Peyer's patch (tissue), 4 donors: ENCODE measurements at regions not wholly inside any gene's neighbourhood (a gene's known extent, or its start where the extent isn't known, plus 50 kb on each side); places are given as distances from the start of the nearest gene placed in this dataset.

Experiments
- DNase-seq, 3 donors: peaks; one replicate each; pipeline ENCODE4 v3.0.0-alpha.2; 2017 to 2019
- H3K27ac ChIP-seq, 4 donors: fragments of 200-600 bp; sonication (generic); one replicate each; pipeline ENCODE4 v1.5.1; 2016 to 2019
- H3K27me3 ChIP-seq, 2 donors: fragments of 200-600 bp; sonication (generic); one replicate each; pipeline ENCODE4 v1.5.1; 2019
- H3K36me3 ChIP-seq, 3 donors: fragments of 200-600 bp; sonication (generic); one replicate each; pipeline ENCODE4 v1.5.1; 2016 to 2019
- H3K4me1 ChIP-seq, 4 donors: fragments of 200-600 bp; sonication (generic); one replicate each; pipeline ENCODE4 v1.5.1; 2016 to 2019
- H3K4me3 ChIP-seq, 4 donors: fragments of 200-600 bp; sonication (generic); 1 replicate in 3 of 4; 2 replicates in 1 of 4; pipeline ENCODE4 v1.5.1; 2016 to 2019; ENCODE audit warnings: mild to moderate bottlenecking in 1 of 4
- H3K9me3 ChIP-seq, 4 donors: fragments of 200-600 bp; sonication (generic); one replicate each; pipeline ENCODE4 v1.5.1; 2016 to 2019; ENCODE audit warnings: mild to moderate bottlenecking in 1 of 4
- CTCF ChIP-seq, 6 experiments: fragments of 450-650 bp in 4 of 6; fragments of 200-600 bp in 2 of 6; sonication (generic) in 1 of 6; IDR thresholded peaks; one replicate each; pipeline ENCODE4 v1.5.1; 2017 to 2019; ENCODE audit warnings: antibody characterized with exemption in 6 of 6, mild to moderate bottlenecking in 3 of 6, moderate library complexity in 1 of 6
- POLR2A ChIP-seq, 2 donors: fragments of 450-650 bp; IDR thresholded peaks; one replicate each; pipeline ENCODE4 v1.5.1; 2017; ENCODE audit warnings: antibody characterized with exemption in 2 of 2, mild to moderate bottlenecking in 2 of 2, moderate library complexity in 2 of 2

DNA sequence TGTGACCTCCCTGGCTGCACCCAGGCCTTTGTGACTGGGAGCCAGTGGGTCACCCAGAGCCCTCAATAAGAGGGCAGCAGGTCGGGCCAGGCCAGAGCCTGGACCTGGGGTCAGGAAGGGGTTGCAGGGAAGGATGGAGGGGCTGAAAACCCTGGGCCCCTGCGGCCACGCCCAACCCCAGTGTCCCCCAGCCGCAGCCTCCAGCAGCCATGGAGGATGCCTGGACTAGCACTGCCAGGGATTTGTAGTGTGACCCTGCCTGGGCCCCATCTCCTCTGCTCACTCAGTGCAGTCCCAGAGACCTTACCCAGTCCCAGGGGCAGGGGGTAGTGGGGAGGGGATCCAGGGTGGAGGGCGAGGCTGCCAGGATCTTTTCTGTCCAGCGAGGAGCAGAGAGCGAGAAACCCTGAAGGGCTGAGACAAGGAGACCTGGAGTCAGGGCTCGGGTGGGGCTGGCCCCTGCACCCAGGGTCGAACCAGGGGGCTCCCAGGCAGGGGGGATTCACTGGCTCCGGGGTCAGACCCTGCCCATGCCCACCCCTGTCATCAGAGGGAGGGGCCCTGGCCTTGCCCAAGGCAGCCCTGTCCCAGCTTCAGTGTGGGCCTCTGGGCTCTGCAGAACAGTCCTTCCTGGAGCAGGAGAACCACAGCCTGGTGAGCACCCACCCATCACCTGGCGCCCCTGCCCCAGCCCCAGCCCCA is 187.5 kb downstream of the IGLL1 start:
- no peaks in the 10 kb centered on the region for H3K9me3 ChIP-seq
- no peak overlapping the region for H3K4me3 ChIP-seq
- no peaks in the 10 kb centered on the region for H3K27me3 ChIP-seq
- TF ChIP-seq POLR2A (IDR thresholded peaks at IDR 0.05), result no peak
- TF ChIP-seq CTCF (IDR thresholded peaks at IDR 0.05), result no peak
- no peaks in the 10 kb centered on the region for H3K4me1 ChIP-seq
- no peak overlapping the region for H3K27ac ChIP-seq
- no peaks in the 10 kb centered on the region for H3K36me3 ChIP-seq
- no peak for DNase-seq

- no peaks in the 10 kb centered on the region for H3K36me3 ChIP-seq
- H3K27me3 ChIP-seq, result no peaks in the 10 kb centered on the region
- no peak for DNase-seq
- H3K4me1 ChIP-seq, result peaks cover 0 to 2% (median 0%) of the 10 kb centered on the region in 4 donors
- H3K9me3 ChIP-seq, result no peaks in the 10 kb centered on the region
- H3K27ac ChIP-seq, result no peak overlapping the region
- TF ChIP-seq CTCF (IDR thresholded peaks at IDR 0.05), result no peak
- TF ChIP-seq POLR2A (IDR thresholded peaks at IDR 0.05), result no peak
- no peak overlapping the region for H3K4me3 ChIP-seq
Measured at GRCh38 chr22:23391022-23391421, 189.1 kb downstream of the IGLL1 start.

DNA sequence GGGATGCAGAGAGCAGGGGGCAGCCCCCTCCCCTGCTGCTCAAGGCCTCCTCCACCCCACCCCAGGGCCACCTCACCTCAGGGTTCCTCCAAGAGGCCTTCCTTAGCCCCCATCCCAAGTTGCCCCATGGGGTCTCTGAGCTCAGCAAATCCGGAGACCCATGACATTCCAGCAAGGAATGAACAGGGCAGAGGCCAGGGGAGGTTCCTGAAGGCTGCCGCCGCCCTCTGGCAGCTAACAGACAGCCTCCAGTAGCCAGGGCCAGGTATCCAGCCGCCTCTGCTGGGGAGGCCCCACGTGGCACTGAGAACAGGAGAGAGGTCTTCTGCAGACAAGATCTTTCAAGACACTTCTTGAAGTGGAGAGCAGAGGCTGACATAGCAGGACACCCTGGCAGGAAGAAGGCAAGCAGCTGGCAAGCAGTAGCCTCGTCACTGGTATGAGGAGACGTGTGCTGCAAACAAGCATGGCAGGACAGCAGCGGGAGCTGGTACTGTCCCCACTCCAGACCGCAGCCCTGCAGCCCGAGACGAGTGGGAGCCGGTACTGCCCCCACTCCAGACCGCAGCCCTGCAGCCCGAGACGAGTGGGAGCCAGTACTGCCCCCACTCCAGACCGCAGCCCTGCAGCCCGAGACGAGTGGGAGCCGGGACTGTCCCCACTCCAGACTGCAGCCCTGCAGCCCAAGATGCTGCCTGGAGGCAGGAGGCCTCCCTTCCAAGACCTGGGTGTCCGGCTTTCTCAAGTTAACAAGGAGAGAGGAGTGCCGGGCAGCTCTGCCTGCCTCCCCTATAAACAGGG is 190.6 kb downstream of the IGLL1 start:
- DNase-seq, result peak in 2 of 3 donors; percentile 44 to 63
- no peak overlapping the region for H3K4me3 ChIP-seq
- H3K36me3 ChIP-seq, result no peaks in the 10 kb centered on the region
- no peak overlapping the region for H3K27ac ChIP-seq
- H3K9me3 ChIP-seq, result no peaks in the 10 kb centered on the region
- TF ChIP-seq CTCF (IDR thresholded peaks at IDR 0.05) (no peak), POLR2A (IDR thresholded peaks at IDR 0.05) (no peak)
- peaks cover 0 to 3% (median 0%) of the 10 kb centered on the region in 4 donors for H3K4me1 ChIP-seq
- H3K27me3 ChIP-seq, result no peaks in the 10 kb centered on the region

DNA sequence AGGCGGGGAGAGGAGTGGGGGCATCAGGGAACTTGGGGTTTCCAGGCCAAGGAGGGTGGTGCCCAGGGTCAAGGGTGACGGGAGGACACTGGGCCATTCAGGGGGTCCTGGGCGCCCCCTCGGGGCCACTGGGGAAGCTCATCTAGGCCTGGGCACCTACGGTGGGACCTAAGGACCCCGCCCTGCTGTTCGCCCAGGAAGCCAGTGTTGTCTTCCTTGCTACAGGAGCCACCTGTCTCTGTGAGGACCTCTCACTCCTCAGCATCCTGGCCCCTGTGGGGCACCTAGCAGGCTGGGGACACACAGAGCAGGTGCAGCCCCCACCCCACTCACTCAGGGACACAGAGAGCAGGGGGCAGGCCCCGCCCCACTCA is 191.6 kb downstream of the IGLL1 start:
- TF ChIP-seq POLR2A (IDR thresholded peaks at IDR 0.05) (no peak), CTCF (IDR thresholded peaks at IDR 0.05) (no peak)
- peak in 1 of 3 donors; percentile 51 for DNase-seq
- peaks cover 0 to 3% (median 0%) of the 10 kb centered on the region in 4 donors for H3K4me1 ChIP-seq
- H3K36me3 ChIP-seq, result no peaks in the 10 kb centered on the region
- no peaks in the 10 kb centered on the region for H3K27me3 ChIP-seq
- H3K4me3 ChIP-seq, result no peak overlapping the region
- H3K27ac ChIP-seq, result no peak overlapping the region
- no peaks in the 10 kb centered on the region for H3K9me3 ChIP-seq

DNA sequence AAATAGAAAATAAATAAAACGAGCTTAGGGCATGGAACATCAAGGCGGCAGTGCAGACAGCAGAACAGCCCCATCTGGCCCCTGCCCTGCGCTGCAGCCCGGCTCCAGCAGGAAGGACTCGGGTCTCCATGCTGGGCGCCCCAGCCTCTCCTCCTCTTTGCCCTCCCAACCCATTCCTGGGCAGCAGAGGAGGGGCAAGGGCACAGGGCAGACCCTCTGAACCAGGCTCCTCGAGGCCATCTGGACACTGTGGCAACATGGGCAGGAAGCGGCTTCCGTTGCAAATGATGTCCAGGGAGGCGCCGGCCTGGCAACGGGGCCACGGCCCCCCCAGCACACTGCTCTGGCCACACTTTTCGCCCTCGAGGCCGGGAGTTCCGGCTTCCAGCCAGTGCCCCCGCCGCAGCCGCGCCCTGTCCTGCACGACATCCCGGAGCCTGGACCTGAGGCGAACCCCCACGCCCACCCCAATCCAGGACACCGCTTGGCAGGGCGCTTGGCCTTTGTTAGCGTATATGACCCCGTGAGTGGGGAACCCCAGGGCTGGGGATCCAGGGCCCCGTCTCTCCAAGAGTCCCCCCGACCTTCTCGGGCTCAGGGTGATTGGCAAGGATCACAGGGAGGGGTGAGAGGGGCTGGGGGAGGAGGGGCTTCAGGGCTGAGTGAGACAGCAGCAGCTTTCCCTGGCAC is 192.1 kb downstream of the IGLL1 start:
- H3K4me3 ChIP-seq, result no peak overlapping the region
- peak in 1 of 3 donors; percentile 52 for DNase-seq
- H3K36me3 ChIP-seq, result no peaks in the 10 kb centered on the region
- peaks cover 0 to 3% (median 0%) of the 10 kb centered on the region in 4 donors for H3K4me1 ChIP-seq
- H3K27me3 ChIP-seq, result no peaks in the 10 kb centered on the region
- no peaks in the 10 kb centered on the region for H3K9me3 ChIP-seq
- TF ChIP-seq CTCF (IDR thresholded peaks at IDR 0.05), result no peak
- TF ChIP-seq POLR2A (IDR thresholded peaks at IDR 0.05), result no peak
- H3K27ac ChIP-seq, result no peak overlapping the region
